ENCODE measurements at regions not wholly inside any gene's neighbourhood (a gene's known extent, or its start where the extent isn't known, plus 50 kb on each side); places are given as distances from the start of the nearest gene placed in this dataset.

DNA sequence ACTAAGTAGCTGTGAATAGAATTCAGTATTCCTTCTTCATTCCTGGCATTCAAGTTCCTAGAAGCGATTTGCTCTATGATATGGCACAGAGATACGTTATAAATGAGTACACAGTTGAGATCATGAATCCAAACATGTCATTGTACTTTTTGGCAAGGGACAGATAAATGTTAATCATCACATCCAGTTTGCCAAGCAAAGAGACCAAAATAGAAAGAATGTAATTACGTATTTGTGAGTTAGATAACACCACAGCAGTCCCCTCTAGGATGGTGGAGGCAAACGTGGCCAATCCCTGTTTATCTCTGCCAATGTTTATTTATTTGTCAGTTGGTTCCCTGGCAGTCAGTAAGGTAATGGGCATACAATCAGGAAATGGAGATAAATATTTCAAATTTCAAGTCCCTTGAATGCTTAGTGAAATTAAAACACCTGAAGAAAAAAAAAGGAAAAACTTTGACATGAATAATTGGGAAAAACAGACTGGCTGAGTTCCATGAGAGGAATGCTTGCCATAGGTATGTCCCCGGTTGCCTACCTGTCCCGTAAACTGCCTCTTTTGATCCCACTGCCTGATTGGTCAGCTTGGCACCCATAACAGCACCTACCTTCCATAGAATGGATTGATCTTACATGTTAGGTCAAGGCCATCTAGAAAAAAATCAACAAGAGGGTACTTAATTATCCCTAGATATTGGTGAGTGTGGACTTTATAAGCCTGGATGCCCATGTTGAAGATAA lies 451.1 kb upstream of the NETO1 start:
- intact Hi-C loops (cut with DNase I): no loop called here
- Histone ChIP-seq H3K27ac (no peak overlapping the region), H3K4me3 (no peak overlapping the region), H3K27me3 (no peaks in the 10 kb centered on the region), H3K4me1 (ENCODE audit: insufficient read depth) (no peaks in the 10 kb centered on the region), H3K9me3 (no peaks in the 10 kb centered on the region), H3K36me3 (no peaks in the 10 kb centered on the region)
- DNase-seq: no peak
- 53 to 64% (median 58%) methylated on average over 6 of the region's 6 CpGs for WGBS, 3 donors
- TF ChIP-seq EP300 (IDR thresholded peaks at IDR 0.05) (no peak), POLR2A (IDR thresholded peaks at IDR 0.05) (no peak)
- TF ChIP-seq, protein P1, sequence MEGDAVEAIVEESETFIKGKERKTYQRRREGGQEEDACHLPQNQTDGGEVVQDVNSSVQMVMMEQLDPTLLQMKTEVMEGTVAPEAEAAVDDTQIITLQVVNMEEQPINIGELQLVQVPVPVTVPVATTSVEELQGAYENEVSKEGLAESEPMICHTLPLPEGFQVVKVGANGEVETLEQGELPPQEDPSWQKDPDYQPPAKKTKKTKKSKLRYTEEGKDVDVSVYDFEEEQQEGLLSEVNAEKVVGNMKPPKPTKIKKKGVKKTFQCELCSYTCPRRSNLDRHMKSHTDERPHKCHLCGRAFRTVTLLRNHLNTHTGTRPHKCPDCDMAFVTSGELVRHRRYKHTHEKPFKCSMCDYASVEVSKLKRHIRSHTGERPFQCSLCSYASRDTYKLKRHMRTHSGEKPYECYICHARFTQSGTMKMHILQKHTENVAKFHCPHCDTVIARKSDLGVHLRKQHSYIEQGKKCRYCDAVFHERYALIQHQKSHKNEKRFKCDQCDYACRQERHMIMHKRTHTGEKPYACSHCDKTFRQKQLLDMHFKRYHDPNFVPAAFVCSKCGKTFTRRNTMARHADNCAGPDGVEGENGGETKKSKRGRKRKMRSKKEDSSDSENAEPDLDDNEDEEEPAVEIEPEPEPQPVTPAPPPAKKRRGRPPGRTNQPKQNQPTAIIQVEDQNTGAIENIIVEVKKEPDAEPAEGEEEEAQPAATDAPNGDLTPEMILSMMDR (IDR thresholded peaks at IDR 0.05): no peak

DNA sequence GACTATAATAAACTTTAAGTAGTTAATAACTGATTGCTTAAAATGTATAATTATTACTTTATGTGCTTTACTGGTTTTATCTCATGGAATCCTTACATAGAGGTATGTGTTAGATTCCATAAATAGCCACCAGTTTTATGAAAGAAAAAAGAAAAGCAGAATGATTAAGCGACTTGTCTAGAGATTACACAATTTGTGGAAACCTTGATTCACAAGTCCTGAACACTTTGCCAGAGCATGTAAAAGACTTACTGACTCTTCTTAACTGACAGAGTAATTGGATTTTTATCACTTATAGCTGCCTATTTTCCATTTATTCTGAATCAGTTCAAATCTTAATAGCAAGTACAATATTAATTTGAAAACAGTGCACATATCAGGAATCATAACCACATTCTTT lies 448.7 kb upstream of the NETO1 start:
- H3K4me3 ChIP-seq: no peak overlapping the region
- no peaks in the 10 kb centered on the region for H3K27me3 ChIP-seq
- no peaks in the 10 kb centered on the region for H3K4me1 ChIP-seq (ENCODE audit: insufficient read depth)
- H3K36me3 ChIP-seq: no peaks in the 10 kb centered on the region
- 55 to 78% (median 58%) methylated on average over 1 of the region's 1 CpG for WGBS, 3 donors
- DNase-seq: no peak
- intact Hi-C loops (cut with DNase I): no loop called here
- H3K9me3 ChIP-seq: no peaks in the 10 kb centered on the region
- no peak overlapping the region for H3K27ac ChIP-seq
- TF ChIP-seq EP300 (IDR thresholded peaks at IDR 0.05) (no peak), POLR2A (IDR thresholded peaks at IDR 0.05) (no peak)
- TF ChIP-seq, protein P1 (IDR thresholded peaks at IDR 0.05): no peak

DNA sequence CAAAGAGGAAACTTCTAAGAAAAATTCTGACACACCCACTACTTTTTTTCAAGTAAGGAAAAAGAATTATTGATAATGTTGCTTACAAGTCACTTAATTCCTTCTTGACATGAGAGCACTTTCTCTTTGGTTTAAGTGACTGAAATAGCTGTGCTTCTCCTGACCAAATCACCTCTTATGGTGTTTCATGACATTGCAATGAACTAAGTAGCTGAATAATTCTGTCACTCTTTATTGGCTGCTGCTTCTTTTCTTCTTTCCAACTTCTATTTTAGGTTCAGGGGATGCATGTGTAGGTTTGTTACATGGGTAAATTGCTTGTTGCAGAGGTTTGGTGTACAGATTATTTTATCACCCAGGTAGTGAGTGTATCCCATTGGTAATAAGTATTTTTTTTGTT lies 447.6 kb upstream of the NETO1 start:
- no peaks in the 10 kb centered on the region for H3K36me3 ChIP-seq
- H3K4me1 ChIP-seq (ENCODE audit: insufficient read depth): no peaks in the 10 kb centered on the region
- H3K9me3 ChIP-seq: no peaks in the 10 kb centered on the region
- DNase-seq: no peak
- TF ChIP-seq EP300 (IDR thresholded peaks at IDR 0.05) (no peak), POLR2A (IDR thresholded peaks at IDR 0.05) (no peak)
- TF ChIP-seq, protein P1 (IDR thresholded peaks at IDR 0.05): no peak
- no peak overlapping the region for H3K4me3 ChIP-seq
- intact Hi-C loops (cut with DNase I): no loop called here
- no peaks in the 10 kb centered on the region for H3K27me3 ChIP-seq
- no peak overlapping the region for H3K27ac ChIP-seq

DNA sequence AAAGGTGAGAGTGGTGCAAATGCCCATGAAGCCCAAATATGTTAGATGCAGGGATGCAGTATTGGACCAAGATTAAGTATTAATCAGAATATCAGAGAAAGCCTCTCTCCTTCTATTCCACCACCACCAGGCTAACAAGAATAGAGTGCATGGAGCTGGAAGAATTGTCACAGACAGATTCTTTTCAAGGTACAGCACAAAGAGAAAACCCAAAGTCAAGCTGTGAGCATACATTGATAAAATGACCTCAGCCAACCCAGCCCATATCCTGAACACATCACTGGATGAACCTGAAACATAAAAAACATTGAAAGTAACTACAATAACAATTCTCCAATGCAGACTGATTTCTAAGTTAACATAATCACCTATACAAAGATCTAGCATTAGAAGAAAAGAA lies 445.7 kb upstream of the NETO1 start:
- no peak for DNase-seq
- H3K36me3 ChIP-seq: no peaks in the 10 kb centered on the region
- H3K9me3 ChIP-seq: no peaks in the 10 kb centered on the region
- no peaks in the 10 kb centered on the region for H3K4me1 ChIP-seq (ENCODE audit: insufficient read depth)
- no peak overlapping the region for H3K4me3 ChIP-seq
- intact Hi-C loops (cut with DNase I): no loop called here
- TF ChIP-seq, protein P1 (IDR thresholded peaks at IDR 0.05): no peak
- TF ChIP-seq EP300 (IDR thresholded peaks at IDR 0.05): no peak
- no peak for TF ChIP-seq POLR2A (IDR thresholded peaks at IDR 0.05)
- H3K27ac ChIP-seq: no peak overlapping the region
- no peaks in the 10 kb centered on the region for H3K27me3 ChIP-seq
